ENCODE measurements at regions not wholly inside any gene's neighbourhood (a gene's known extent, or its start where the extent isn't known, plus 50 kb on each side); places are given as distances from the start of the nearest gene placed in this dataset.

GRCh38 chr1:14222086-14222485 lies 376.4 kb upstream of the KAZN start:
- DNase-seq, result peak in 1 of 2 experiments; percentile 54

GRCh38 chr1:14228677-14229076 lies 369.8 kb upstream of the KAZN start:
- no peak for DNase-seq

GRCh38 chr1:14233510-14233909 lies 365.0 kb upstream of the KAZN start:
- no peak for DNase-seq

GRCh38 chr1:14236097-14236496 lies 362.4 kb upstream of the KAZN start:
- peak in 1 of 2 experiments; percentile 14 for DNase-seq

GRCh38 chr1:14238472-14239307 lies 359.8 kb upstream of the KAZN start:
- no peak for DNase-seq

- no peak for DNase-seq
Observed at GRCh38 chr1:14240265-14240664, 358.2 kb upstream of the KAZN start.

GRCh38 chr1:14242123-14242522 lies 356.4 kb upstream of the KAZN start:
- no peak for DNase-seq

- DNase-seq, result no peak
Observed at GRCh38 chr1:14242870-14243269, 355.6 kb upstream of the KAZN start.

- peak in 1 of 2 experiments; percentile 55 for DNase-seq
Observed at GRCh38 chr1:14245954-14246353, 352.5 kb upstream of the KAZN start.

- no peak for DNase-seq
Observed at GRCh38 chr1:14246471-14246870, 352.0 kb upstream of the KAZN start.

GRCh38 chr1:14247666-14248065 lies 350.8 kb upstream of the KAZN start:
- DNase-seq, result no peak

- DNase-seq, result no peak
Observed at GRCh38 chr1:14251871-14252270, 346.6 kb upstream of the KAZN start.

- no peak for DNase-seq
Observed at GRCh38 chr1:14253676-14254075, 344.8 kb upstream of the KAZN start.

- peak in 1 of 2 experiments; percentile 5 for DNase-seq
Observed at GRCh38 chr1:14254251-14254650, 344.2 kb upstream of the KAZN start.

- no peak for DNase-seq
Observed at GRCh38 chr1:14255233-14255632, 343.3 kb upstream of the KAZN start.

GRCh38 chr1:14255711-14256110 lies 342.8 kb upstream of the KAZN start:
- no peak for DNase-seq

GRCh38 chr1:14259191-14259757 lies 339.2 kb upstream of the KAZN start:
- DNase-seq, result no peak

- DNase-seq, result no peak
Observed at GRCh38 chr1:14260480-14260879, 338.0 kb upstream of the KAZN start.

GRCh38 chr1:14261395-14261794 lies 337.1 kb upstream of the KAZN start:
- no peak for DNase-seq

GRCh38 chr1:14262637-14263036 lies 335.8 kb upstream of the KAZN start:
- DNase-seq, result no peak

- DNase-seq, result peak; percentile 12 to 38
Observed at GRCh38 chr1:14263225-14263624, 335.3 kb upstream of the KAZN start.

GRCh38 chr1:14263671-14264070 lies 334.8 kb upstream of the KAZN start:
- peak; percentile 17 to 64 for DNase-seq

GRCh38 chr1:14265495-14265894 lies 333.0 kb upstream of the KAZN start:
- DNase-seq, result peak; percentile 55 to 80

- no peak for DNase-seq
Observed at GRCh38 chr1:14267991-14268390, 330.5 kb upstream of the KAZN start.

- no peak for DNase-seq
Observed at GRCh38 chr1:14270821-14271220, 327.7 kb upstream of the KAZN start.

All from NCI-H524 (cell line).